ENCODE measurements at regions not wholly inside any gene's neighbourhood (a gene's known extent, or its start where the extent isn't known, plus 50 kb on each side); places are given as distances from the start of the nearest gene placed in this dataset.

DNA sequence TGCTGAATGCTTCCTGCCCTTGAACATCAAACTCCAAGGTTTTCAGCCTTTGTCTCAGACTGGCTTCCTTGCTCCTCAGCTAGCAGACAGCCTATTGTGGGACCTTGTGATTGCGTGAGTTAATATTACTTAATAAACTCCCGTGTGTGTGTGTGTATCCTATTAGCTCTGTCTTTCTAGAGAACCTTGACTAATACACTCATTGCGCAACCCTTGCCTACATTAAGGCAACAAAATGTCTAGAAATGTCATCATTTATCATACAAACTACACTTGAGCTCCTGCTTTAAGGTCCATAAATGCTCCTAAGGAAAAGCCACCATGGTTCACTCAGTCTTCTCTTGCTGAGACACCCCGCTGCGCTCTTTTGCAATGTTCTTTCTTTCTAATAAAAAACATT, 2861.0 kb downstream of the PCDH9 start:
- Histone ChIP-seq H3K9me3 (ENCODE audit: control insufficient read depth, insufficient read depth, low read length) (0 out of 2 replicates have a peak, but pooled peaks cover 3% of the 10 kb centered on the region), H3K27ac (ENCODE audit: low read depth, low read length) (no peak overlapping the region), H3K27me3 (ENCODE audit: control insufficient read depth, insufficient read depth, low read length) (no peaks in the 10 kb centered on the region), H3K4me3 (ENCODE audit: low read depth, low read length) (no peak overlapping the region)
- TF ChIP-seq CTCF (IDR thresholded peaks at IDR 0.05; ENCODE audit: low read depth, low read length): no peak
- ChIA-PET CTCF (no interaction called here), POLR2A (no interaction called here)
- DNase-seq (ENCODE audit: low read depth, low spot score): no peak

DNA sequence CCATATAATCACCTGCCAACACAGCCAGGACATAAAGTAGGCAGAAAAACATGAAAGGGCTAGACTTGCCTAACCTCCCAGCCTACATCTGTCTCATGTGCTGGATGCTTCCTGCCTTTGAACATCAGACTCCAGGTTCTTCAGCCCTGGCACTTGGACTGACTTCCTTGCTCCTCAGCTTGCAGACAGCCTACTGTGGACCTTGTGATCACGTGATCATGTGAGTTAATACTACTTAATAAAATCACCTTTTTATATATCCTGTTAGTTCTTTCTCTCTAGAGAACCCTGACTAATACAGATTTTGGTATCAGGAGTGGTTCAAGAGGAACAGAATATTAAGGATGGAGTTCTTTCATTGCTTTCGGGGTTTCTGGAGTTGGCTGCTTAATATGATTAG, 2867.6 kb downstream of the PCDH9 start:
- no peak for DNase-seq (ENCODE audit: low read depth, low spot score)
- CTCF ChIA-PET: no interaction called here
- Histone ChIP-seq H3K27ac (ENCODE audit: low read depth, low read length) (no peak overlapping the region), H3K4me3 (ENCODE audit: low read depth, low read length) (no peak overlapping the region), H3K27me3 (ENCODE audit: control insufficient read depth, insufficient read depth, low read length) (no peaks in the 10 kb centered on the region), H3K9me3 (ENCODE audit: control insufficient read depth, insufficient read depth, low read length) (no peaks in the 10 kb centered on the region)
- no peak for TF ChIP-seq CTCF (IDR thresholded peaks at IDR 0.05; ENCODE audit: low read depth, low read length)
- POLR2A ChIA-PET: interaction anchor here (0.5 kb wide), 1 partner anchor 1384 kb away, joined by 4 read pairs; no protein-coding TSS in a partner anchor

DNA sequence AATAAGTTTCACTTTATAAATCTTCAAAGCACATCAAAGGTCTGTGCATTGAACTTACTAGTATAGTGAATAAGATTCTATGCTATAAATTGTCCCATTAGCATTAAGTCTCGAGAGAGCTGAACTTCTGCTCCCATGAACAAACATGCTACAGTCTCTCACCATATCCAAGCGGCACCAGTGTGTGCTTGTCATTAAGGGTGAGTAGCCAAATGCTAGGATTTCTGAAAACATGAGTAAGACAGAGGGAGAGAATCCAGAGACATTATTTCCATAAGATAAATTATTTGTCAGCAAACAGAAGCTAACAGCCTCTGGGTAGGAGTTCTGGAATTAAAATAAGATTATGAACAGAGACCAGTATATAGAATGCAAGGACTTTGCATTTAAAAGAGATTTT, 2882.5 kb downstream of the PCDH9 start:
- TF ChIP-seq CTCF (IDR thresholded peaks at IDR 0.05; ENCODE audit: low read depth, low read length): no peak
- Histone ChIP-seq H3K4me3 (ENCODE audit: low read depth, low read length) (no peak overlapping the region), H3K27ac (ENCODE audit: low read depth, low read length) (no peak overlapping the region), H3K27me3 (ENCODE audit: control insufficient read depth, insufficient read depth, low read length) (no peaks in the 10 kb centered on the region), H3K9me3 (ENCODE audit: control insufficient read depth, insufficient read depth, low read length) (no peaks in the 10 kb centered on the region)
- ChIA-PET CTCF (no interaction called here), POLR2A (no interaction called here)
- DNase-seq (ENCODE audit: low read depth, low spot score): no peak

DNA sequence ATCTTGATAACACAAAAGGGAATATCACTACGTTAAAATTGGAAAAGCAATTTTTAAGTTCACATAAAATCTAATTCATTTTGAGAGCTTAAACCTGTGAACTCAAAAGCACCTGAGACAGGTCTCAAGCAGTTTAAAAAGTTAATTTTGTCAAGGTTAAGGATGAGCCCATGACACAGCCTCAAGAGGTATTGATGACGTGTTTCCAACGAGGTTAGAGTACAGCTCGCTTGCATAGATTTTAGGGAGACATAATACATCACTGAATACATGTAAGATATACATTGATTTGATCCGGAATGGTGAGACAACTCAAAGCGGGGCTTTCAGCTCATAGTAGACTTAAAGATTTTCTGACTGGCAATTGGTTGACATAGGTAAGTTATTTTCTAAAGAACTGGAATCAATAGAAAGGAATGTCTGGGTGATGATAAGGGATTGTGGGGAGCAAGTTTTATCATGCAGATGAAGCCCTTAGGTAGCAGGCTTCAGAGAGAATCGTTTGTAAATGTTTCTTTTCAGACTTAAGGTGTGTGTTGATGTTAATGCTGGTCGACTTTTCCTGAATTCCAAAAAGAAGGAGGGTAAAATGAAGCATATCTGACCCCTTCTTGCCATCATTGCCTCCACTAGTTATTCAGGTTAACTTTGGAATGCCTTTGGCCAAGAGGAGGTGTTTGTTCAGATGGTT, 2890.6 kb downstream of the PCDH9 start:
- CTCF ChIA-PET: no interaction called here

More for the DNA sequence above, 2890.6 kb downstream of the PCDH9 start:
- POLR2A ChIA-PET: no interaction called here
- no peak overlapping the region for H3K27ac ChIP-seq (ENCODE audit: low read depth, low read length)
- H3K27me3 ChIP-seq (ENCODE audit: control insufficient read depth, insufficient read depth, low read length): no peaks in the 10 kb centered on the region
- no peak for TF ChIP-seq CTCF (IDR thresholded peaks at IDR 0.05; ENCODE audit: low read depth, low read length)
- no peak overlapping the region for H3K4me3 ChIP-seq (ENCODE audit: low read depth, low read length)
- H3K9me3 ChIP-seq (ENCODE audit: control insufficient read depth, insufficient read depth, low read length): no peaks in the 10 kb centered on the region
- no peak for DNase-seq (ENCODE audit: low read depth, low spot score)

Measured in AG04450 (cell line).